ENCODE measurements at regions not wholly inside any gene's neighbourhood (a gene's known extent, or its start where the extent isn't known, plus 50 kb on each side); places are given as distances from the start of the nearest gene placed in this dataset.

DNA sequence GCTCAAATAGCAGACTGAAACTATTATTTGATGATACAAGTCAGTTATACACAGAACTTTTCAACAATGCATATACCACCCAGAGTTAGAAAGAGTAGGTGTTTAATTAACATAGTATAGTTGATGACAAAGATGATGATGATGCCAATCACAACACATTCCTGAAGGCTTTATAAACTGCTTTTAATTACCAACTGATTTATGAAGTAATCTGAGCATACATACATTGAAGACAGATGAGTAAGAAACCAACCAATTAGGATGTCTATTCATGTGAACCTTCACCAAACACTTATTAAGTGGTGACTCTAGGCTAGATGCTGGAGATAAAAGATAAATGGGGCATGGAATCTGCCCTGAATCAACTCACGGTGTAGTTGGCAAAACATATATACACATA, 600.9 kb upstream of the FLRT2 start:
- DNase-seq (ENCODE audit: low read depth in 1 of 2, low spot score in 1 of 2) = no peak
- TF ChIP-seq HOXB5 (CRISPR knock-in tag; IDR thresholded peaks at IDR 0.05) = no peak
- no peak for TF ChIP-seq RARB (CRISPR knock-in tag; IDR thresholded peaks at IDR 0.05)
- TF ChIP-seq, protein P1, sequence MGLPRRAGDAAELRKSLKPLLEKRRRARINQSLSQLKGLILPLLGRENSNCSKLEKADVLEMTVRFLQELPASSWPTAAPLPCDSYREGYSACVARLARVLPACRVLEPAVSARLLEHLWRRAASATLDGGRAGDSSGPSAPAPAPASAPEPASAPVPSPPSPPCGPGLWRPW (IDR thresholded peaks at IDR 0.05) = no peak
- TF ChIP-seq, protein P2, sequence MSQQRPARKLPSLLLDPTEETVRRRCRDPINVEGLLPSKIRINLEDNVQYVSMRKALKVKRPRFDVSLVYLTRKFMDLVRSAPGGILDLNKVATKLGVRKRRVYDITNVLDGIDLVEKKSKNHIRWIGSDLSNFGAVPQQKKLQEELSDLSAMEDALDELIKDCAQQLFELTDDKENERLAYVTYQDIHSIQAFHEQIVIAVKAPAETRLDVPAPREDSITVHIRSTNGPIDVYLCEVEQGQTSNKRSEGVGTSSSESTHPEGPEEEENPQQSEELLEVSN (IDR thresholded peaks at IDR 0.05; ENCODE audit: borderline replicate concordance, low read depth) = no peak
- TF ChIP-seq, protein P3, sequence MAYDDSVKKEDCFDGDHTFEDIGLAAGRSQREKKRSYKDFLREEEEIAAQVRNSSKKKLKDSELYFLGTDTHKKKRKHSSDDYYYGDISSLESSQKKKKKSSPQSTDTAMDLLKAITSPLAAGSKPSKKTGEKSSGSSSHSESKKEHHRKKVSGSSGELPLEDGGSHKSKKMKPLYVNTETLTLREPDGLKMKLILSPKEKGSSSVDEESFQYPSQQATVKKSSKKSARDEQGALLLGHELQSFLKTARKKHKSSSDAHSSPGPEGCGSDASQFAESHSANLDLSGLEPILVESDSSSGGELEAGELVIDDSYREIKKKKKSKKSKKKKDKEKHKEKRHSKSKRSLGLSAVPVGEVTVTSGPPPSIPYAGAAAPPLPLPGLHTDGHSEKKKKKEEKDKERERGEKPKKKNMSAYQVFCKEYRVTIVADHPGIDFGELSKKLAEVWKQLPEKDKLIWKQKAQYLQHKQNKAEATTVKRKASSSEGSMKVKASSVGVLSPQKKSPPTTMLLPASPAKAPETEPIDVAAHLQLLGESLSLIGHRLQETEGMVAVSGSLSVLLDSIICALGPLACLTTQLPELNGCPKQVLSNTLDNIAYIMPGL (CRISPR knock-in tag; IDR thresholded peaks at IDR 0.05; ENCODE audit: borderline replicate concordance) = no peak
- no peak for TF ChIP-seq ZFP36 (IDR thresholded peaks at IDR 0.05; ENCODE audit: borderline replicate concordance, partially characterized antibody)
- no peak for TF ChIP-seq ESRRA (IDR thresholded peaks at IDR 0.05; ENCODE audit: borderline replicate concordance, low read length)
- no peak for TF ChIP-seq CHD4 (IDR thresholded peaks at IDR 0.05; ENCODE audit: borderline replicate concordance)
- TF ChIP-seq EHF (CRISPR knock-in tag; IDR thresholded peaks at IDR 0.05) = no peak
- TF ChIP-seq POLR2AphosphoS2 (conservative IDR thresholded peaks at IDR 0.05; ENCODE audit: low read length) = no peak
- TF ChIP-seq GATA3 (IDR thresholded peaks at IDR 0.05; ENCODE audit: borderline replicate concordance) = no peak
- TF ChIP-seq, protein P4, sequence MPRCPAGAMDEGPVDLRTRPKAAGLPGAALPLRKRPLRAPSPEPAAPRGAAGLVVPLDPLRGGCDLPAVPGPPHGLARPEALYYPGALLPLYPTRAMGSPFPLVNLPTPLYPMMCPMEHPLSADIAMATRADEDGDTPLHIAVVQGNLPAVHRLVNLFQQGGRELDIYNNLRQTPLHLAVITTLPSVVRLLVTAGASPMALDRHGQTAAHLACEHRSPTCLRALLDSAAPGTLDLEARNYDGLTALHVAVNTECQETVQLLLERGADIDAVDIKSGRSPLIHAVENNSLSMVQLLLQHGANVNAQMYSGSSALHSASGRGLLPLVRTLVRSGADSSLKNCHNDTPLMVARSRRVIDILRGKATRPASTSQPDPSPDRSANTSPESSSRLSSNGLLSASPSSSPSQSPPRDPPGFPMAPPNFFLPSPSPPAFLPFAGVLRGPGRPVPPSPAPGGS (IDR thresholded peaks at IDR 0.05) = no peak
- TF ChIP-seq JUN (IDR thresholded peaks at IDR 0.05) = no peak
- no peak for TF ChIP-seq HOXA7 (CRISPR knock-in tag; IDR thresholded peaks at IDR 0.05)
- TF ChIP-seq KDM1A (IDR thresholded peaks at IDR 0.05; ENCODE audit: low read depth) = no peak
- H3K4me3 ChIP-seq = no peak overlapping the region
- ChIA-PET CTCF (interaction anchor here (0.6 to 1.3 kb wide), 2 partner anchors 12 to 96 kb away, joined by 3 read pairs; no protein-coding TSS in a partner anchor), POLR2A (no interaction called here)
- H3K27ac ChIP-seq = no peak overlapping the region
- no peaks in the 10 kb centered on the region for H3K4me1 ChIP-seq
- ATAC-seq = no peak
- H3K4me2 ChIP-seq = no peak overlapping the region
- no peak for FAIRE-seq
- WGBS (ENCODE audit: missing lambda C conversion rate) = 4% methylated on average over 1 of the region's 1 CpG
- H3K9me3 ChIP-seq = no peaks in the 10 kb centered on the region

DNA sequence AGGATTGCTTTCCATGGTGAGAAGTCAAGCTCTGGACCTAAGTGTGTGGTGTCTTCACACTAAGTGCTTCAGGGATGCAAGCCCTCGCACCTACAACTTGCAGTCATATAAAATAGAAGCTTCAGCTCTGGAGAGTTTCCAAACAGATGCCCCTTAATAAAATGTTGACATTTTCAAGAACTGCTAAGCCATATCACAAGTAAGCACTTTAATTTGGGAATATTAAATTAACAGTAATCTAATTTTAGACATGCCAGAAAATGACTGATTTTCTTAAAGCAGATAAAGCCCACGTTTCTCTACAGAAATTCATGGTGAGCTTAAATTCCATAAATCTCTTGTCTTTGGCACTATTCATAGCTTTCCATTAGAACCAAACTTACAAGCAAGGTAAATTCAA, 600.1 kb upstream of the FLRT2 start:
- 3% methylated on average over 2 of the region's 2 CpGs for WGBS (ENCODE audit: missing lambda C conversion rate)
- FAIRE-seq (no peak), ATAC-seq (no peak), DNase-seq (ENCODE audit: low read depth in 1 of 2, low spot score in 1 of 2) (no peak)
- Histone ChIP-seq H3K27ac (no peak overlapping the region), H3K4me2 (no peak overlapping the region), H3K4me3 (no peak overlapping the region), H3K4me1 (no peaks in the 10 kb centered on the region), H3K9me3 (no peaks in the 10 kb centered on the region)
- no peak for TF ChIP-seq RARB (CRISPR knock-in tag; IDR thresholded peaks at IDR 0.05)
- TF ChIP-seq, protein P5, sequence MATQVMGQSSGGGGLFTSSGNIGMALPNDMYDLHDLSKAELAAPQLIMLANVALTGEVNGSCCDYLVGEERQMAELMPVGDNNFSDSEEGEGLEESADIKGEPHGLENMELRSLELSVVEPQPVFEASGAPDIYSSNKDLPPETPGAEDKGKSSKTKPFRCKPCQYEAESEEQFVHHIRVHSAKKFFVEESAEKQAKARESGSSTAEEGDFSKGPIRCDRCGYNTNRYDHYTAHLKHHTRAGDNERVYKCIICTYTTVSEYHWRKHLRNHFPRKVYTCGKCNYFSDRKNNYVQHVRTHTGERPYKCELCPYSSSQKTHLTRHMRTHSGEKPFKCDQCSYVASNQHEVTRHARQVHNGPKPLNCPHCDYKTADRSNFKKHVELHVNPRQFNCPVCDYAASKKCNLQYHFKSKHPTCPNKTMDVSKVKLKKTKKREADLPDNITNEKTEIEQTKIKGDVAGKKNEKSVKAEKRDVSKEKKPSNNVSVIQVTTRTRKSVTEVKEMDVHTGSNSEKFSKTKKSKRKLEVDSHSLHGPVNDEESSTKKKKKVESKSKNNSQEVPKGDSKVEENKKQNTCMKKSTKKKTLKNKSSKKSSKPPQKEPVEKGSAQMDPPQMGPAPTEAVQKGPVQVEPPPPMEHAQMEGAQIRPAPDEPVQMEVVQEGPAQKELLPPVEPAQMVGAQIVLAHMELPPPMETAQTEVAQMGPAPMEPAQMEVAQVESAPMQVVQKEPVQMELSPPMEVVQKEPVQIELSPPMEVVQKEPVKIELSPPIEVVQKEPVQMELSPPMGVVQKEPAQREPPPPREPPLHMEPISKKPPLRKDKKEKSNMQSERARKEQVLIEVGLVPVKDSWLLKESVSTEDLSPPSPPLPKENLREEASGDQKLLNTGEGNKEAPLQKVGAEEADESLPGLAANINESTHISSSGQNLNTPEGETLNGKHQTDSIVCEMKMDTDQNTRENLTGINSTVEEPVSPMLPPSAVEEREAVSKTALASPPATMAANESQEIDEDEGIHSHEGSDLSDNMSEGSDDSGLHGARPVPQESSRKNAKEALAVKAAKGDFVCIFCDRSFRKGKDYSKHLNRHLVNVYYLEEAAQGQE (IDR thresholded peaks at IDR 0.05) = no peak
- ChIA-PET CTCF (interaction anchor here (1.3 kb wide), 1 partner anchor 13 kb away, joined by 3 read pairs; no protein-coding TSS in a partner anchor), POLR2A (no interaction called here)
